ENCODE measurements at regions not wholly inside any gene's neighbourhood (a gene's known extent, or its start where the extent isn't known, plus 50 kb on each side); places are given as distances from the start of the nearest gene placed in this dataset.
"Not testable (repeated sequence)": the region's sequence is repeated elsewhere in the genome, so short reads cannot be mapped to it uniquely, and the experiment has no call there.

GRCh38 chr14:105947599-105947998 lies 421.2 kb downstream of the TMEM121 start:
- TF ChIP-seq CTCF (IDR thresholded peaks at IDR 0.05) = no peak
- H3K4me1 Mint-ChIP-seq (ENCODE audit: low read depth) = no peaks in the 10 kb centered on the region
- no peak overlapping the region for H3K4me3 Mint-ChIP-seq
- DNase-seq = no peak
- no peaks in the 10 kb centered on the region for H3K36me3 Mint-ChIP-seq (ENCODE audit: low read depth)
- H3K27me3 Mint-ChIP-seq (ENCODE audit: insufficient read depth) = peaks cover 7% of the 10 kb centered on the region
- no peak overlapping the region for H3K27ac Mint-ChIP-seq
- peaks cover 38% of the 10 kb centered on the region for H3K9me3 Mint-ChIP-seq

DNA sequence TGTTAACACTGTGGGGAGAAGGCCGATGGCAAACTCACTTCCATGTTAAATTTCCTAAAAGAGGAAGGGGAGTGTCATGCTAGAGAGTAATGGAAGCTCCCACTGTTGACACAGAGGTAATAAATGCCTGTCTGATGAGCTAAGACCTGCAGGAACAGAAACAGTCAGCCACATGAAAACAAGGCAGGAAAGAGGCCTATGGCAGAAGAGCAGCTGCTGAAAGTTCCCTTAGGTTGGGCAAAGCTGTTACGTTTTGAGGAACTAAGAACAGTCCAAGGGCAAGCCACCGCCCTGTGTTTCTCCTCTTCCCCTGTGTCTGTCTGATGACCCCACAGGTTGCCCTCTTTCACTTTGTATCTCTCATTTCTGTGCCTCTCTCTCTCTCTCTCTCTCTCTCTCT lies 422.6 kb downstream of the TMEM121 start:
- H3K9me3 Mint-ChIP-seq = peaks cover 32% of the 10 kb centered on the region
- not testable (repeated sequence) for H3K36me3 Mint-ChIP-seq (ENCODE audit: low read depth); H3K4me1 Mint-ChIP-seq (ENCODE audit: low read depth); H3K27ac Mint-ChIP-seq; H3K27me3 Mint-ChIP-seq (ENCODE audit: insufficient read depth); DNase-seq; H3K4me3 Mint-ChIP-seq

DNA sequence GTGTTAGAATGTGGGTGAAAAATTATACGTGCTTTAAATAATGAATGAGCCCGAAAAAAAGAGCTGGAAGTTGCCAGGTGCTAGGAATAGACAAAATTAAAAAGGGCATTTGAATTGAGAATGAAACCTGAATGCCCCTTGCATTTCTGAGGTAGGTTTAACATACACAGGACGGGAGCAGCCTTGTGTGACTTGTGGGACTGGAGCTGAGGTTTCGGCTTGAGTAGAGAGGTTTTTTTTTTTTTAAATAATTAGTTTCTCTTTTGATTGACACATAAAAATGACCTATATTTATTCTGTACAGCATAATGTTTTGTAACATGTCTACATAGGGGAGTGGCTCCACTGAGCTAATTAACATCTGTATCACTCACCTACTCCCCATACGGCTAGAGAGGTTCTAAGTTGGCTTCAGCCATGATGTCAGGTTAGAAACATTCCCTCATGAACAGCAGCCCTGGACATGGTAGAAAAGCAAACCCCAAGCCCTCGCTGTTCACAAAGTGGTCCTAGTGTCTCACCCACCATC lies 424.0 kb downstream of the TMEM121 start:
- H3K4me1 Mint-ChIP-seq (ENCODE audit: low read depth); H3K36me3 Mint-ChIP-seq (ENCODE audit: low read depth); H3K27me3 Mint-ChIP-seq (ENCODE audit: insufficient read depth); H3K27ac Mint-ChIP-seq; DNase-seq; H3K4me3 Mint-ChIP-seq: not testable (repeated sequence)
- peaks cover 30% of the 10 kb centered on the region for H3K9me3 Mint-ChIP-seq

DNA sequence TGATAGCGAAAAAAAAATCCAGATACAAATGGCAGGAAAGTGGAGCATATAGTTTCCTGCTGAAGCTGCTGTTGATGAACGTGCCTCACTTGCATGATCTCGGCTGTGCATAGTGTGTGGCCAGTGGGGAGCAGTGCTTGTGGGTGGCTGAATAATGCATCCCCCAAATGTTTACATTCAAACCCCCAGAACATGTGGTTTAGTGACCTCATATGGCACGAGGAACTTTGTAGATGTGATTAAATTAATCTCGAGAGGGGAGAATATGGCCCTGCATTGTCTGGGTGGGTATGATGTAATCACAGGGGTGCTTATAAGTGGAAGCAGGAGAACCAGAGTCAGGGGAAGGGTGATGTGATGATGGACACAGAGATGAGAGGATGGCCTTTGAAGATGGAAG lies 425.0 kb downstream of the TMEM121 start:
- Mint-ChIP-seq H3K4me1 (ENCODE audit: low read depth) (no peaks in the 10 kb centered on the region), H3K36me3 (ENCODE audit: low read depth) (no peaks in the 10 kb centered on the region), H3K27ac (no peak overlapping the region), H3K9me3 (peaks cover 21% of the 10 kb centered on the region), H3K27me3 (ENCODE audit: insufficient read depth) (no peaks in the 10 kb centered on the region; the same call in 1 of the 2 replicates), H3K4me3 (no peak overlapping the region)
- DNase-seq = no peak
- no peak for TF ChIP-seq CTCF (IDR thresholded peaks at IDR 0.05)

- DNase-seq = no peak
- H3K36me3 Mint-ChIP-seq (ENCODE audit: low read depth) = no peaks in the 10 kb centered on the region
- H3K4me1 Mint-ChIP-seq (ENCODE audit: low read depth) = no peaks in the 10 kb centered on the region
- no peaks in the 10 kb centered on the region; the same call in 1 of the 2 replicates for H3K27me3 Mint-ChIP-seq (ENCODE audit: insufficient read depth)
- H3K4me3 Mint-ChIP-seq = no peak overlapping the region
- peaks cover 22% of the 10 kb centered on the region for H3K9me3 Mint-ChIP-seq
- no peak overlapping the region for H3K27ac Mint-ChIP-seq
- no peak for TF ChIP-seq CTCF (IDR thresholded peaks at IDR 0.05)
Observed at GRCh38 chr14:105952222-105952621, 425.8 kb downstream of the TMEM121 start.

GRCh38 chr14:105952826-105953225 lies 426.4 kb downstream of the TMEM121 start:
- no peak for DNase-seq
- no peaks in the 10 kb centered on the region for H3K4me1 Mint-ChIP-seq (ENCODE audit: low read depth)
- no peak for TF ChIP-seq CTCF (IDR thresholded peaks at IDR 0.05)
- H3K27me3 Mint-ChIP-seq (ENCODE audit: insufficient read depth) = no peaks in the 10 kb centered on the region; the same call in 1 of the 2 replicates
- H3K27ac Mint-ChIP-seq = no peak overlapping the region
- no peaks in the 10 kb centered on the region for H3K36me3 Mint-ChIP-seq (ENCODE audit: low read depth)
- peaks cover 25% of the 10 kb centered on the region for H3K9me3 Mint-ChIP-seq
- no peak overlapping the region for H3K4me3 Mint-ChIP-seq

- H3K27me3 Mint-ChIP-seq (ENCODE audit: insufficient read depth); DNase-seq; H3K27ac Mint-ChIP-seq; H3K4me1 Mint-ChIP-seq (ENCODE audit: low read depth); H3K36me3 Mint-ChIP-seq (ENCODE audit: low read depth); H3K4me3 Mint-ChIP-seq: not testable (repeated sequence)
- H3K9me3 Mint-ChIP-seq = peaks cover 29% of the 10 kb centered on the region
Observed at GRCh38 chr14:105961625-105962024, 435.2 kb downstream of the TMEM121 start.
